SK-N-SH treated with all-trans-retinoic acid at 6 μM for 48 hours (cell line): ENCODE measurements at regions not wholly inside any gene's neighbourhood (a gene's known extent, or its start where the extent isn't known, plus 50 kb on each side); places are given as distances from the start of the nearest gene placed in this dataset.

Experiments
- ATAC-seq: fragments of 200-7000 bp; cut with Tn5 transposase; 3 replicates; pipeline ENCODE4 v1.9.1; 2020; ENCODE audit warnings: mild to moderate bottlenecking, moderate library complexity
- ARNTL ChIP-seq: fragments of 450-650 bp; formaldehyde crosslinking; IDR thresholded peaks from 2 replicates; pipeline ENCODE4 v1.5.0; 2020; ENCODE audit warnings: low read depth, mild to moderate bottlenecking, moderate library complexity, borderline replicate concordance
- BACH2 ChIP-seq: fragments of 250-450 bp; sonication (Bioruptor Pico); IDR thresholded peaks from 2 replicates; pipeline ENCODE4 v1.9.0; 2021; ENCODE audit warnings: mild to moderate bottlenecking, borderline replicate concordance
- CREB5 ChIP-seq: fragments of 250-450 bp; sonication (Bioruptor Pico); IDR thresholded peaks from 2 replicates; pipeline ENCODE4 v1.5.1; 2020; ENCODE audit warnings: low read depth, mild to moderate bottlenecking, moderate library complexity
- CSDC2 ChIP-seq: fragments of 250-450 bp; sonication (Bioruptor Pico); IDR thresholded peaks from 2 replicates; pipeline ENCODE4 v1.5.0; 2020; ENCODE audit warnings: mild to moderate bottlenecking, moderate library complexity
- CSRNP3 ChIP-seq: fragments of 250-450 bp; sonication (Bioruptor Pico); IDR thresholded peaks from 2 replicates; pipeline ENCODE4 v1.5.1; 2021; ENCODE audit warnings: mild to moderate bottlenecking, moderate library complexity
- ESRRG ChIP-seq: fragments of 250-450 bp; sonication (Bioruptor Pico); IDR thresholded peaks from 2 replicates; pipeline ENCODE4 v1.6.1; 2021; ENCODE audit warnings: mild to moderate bottlenecking
- GLIS3 ChIP-seq: fragments of 250-450 bp; sonication (Bioruptor Pico); IDR thresholded peaks from 2 replicates; pipeline ENCODE4 v1.5.0; 2020; ENCODE audit warnings: mild to moderate bottlenecking, moderate library complexity
- OSR1 ChIP-seq: fragments of 250-450 bp; sonication (Bioruptor Pico); IDR thresholded peaks from 2 replicates; pipeline ENCODE4 v1.8.0; 2022; ENCODE audit warnings: moderate library complexity, mild to moderate bottlenecking, inconsistent platforms
- PATZ1 ChIP-seq: fragments of 250-450 bp; sonication (Bioruptor Pico); IDR thresholded peaks from 2 replicates; pipeline ENCODE4 v1.8.0; 2020; ENCODE audit warnings: mild to moderate bottlenecking, moderate library complexity, borderline replicate concordance
- POU6F1 ChIP-seq: fragments of 250-450 bp; sonication (Bioruptor Pico); IDR thresholded peaks from 2 replicates; pipeline ENCODE4 v1.8.0; 2021; ENCODE audit warnings: low read depth, mild to moderate bottlenecking, moderate library complexity, borderline replicate concordance
- PPARA ChIP-seq: fragments of 250-450 bp; sonication (Bioruptor Pico); IDR thresholded peaks from 2 replicates; pipeline ENCODE4 v1.5.0; 2020; ENCODE audit warnings: mild to moderate bottlenecking, borderline replicate concordance
- RARB ChIP-seq: fragments of 250-450 bp; sonication (Bioruptor Pico); IDR thresholded peaks from 2 replicates; pipeline ENCODE4 v1.8.0; 2021; ENCODE audit warnings: mild to moderate bottlenecking, moderate library complexity
- SNAI2 ChIP-seq: fragments of 250-450 bp; sonication (Bioruptor Pico); IDR thresholded peaks from 2 replicates; pipeline ENCODE4 v1.5.0; 2020; ENCODE audit warnings: mild to moderate bottlenecking, moderate library complexity
- TCF4 ChIP-seq: fragments of 250-450 bp; sonication (Bioruptor Pico); IDR thresholded peaks from 2 replicates; pipeline ENCODE4 v1.8.0; 2021; ENCODE audit warnings: mild to moderate bottlenecking, moderate library complexity, borderline replicate concordance
- TOX ChIP-seq: fragments of 250-450 bp; sonication (Bioruptor Pico); IDR thresholded peaks from 2 replicates; pipeline ENCODE4 v1.8.0; 2021; ENCODE audit warnings: mild to moderate bottlenecking, moderate library complexity, borderline replicate concordance
- TSHZ2 ChIP-seq: fragments of 250-450 bp; sonication (Bioruptor Pico); IDR thresholded peaks from 2 replicates; pipeline ENCODE4 v1.5.0; 2020; ENCODE audit warnings: mild to moderate bottlenecking, moderate library complexity
- ZFP3 ChIP-seq: fragments of 250-450 bp; sonication (Bioruptor Pico); IDR thresholded peaks from 2 replicates; pipeline ENCODE4 v1.5.0; 2020; ENCODE audit warnings: mild to moderate bottlenecking, moderate library complexity
- ZFP30 ChIP-seq: fragments of 450-650 bp; formaldehyde crosslinking; IDR thresholded peaks from 2 replicates; pipeline ENCODE4 v1.5.0; 2022; ENCODE audit warnings: mild to moderate bottlenecking, moderate library complexity
- ZNF565 ChIP-seq: fragments of 450-650 bp; formaldehyde crosslinking; conservative IDR thresholded peaks from 2 replicates; pipeline ENCODE4 v1.5.0; 2020; ENCODE audit warnings: low read depth, mild to moderate bottlenecking, moderate library complexity
- ZNF8 ChIP-seq: fragments of 450-650 bp; formaldehyde crosslinking; IDR thresholded peaks from 2 replicates; pipeline ENCODE4 v1.5.0; 2020; ENCODE audit warnings: mild to moderate bottlenecking, moderate library complexity

GRCh38 chr5:2921651-2922050, 170.2 kb upstream of the IRX2 start:
- ATAC-seq, result no peak
- TF ChIP-seq ZNF565 (CRISPR knock-in tag) (no peak), BACH2 (CRISPR knock-in tag) (no peak), GLIS3 (CRISPR knock-in tag) (no peak), OSR1 (CRISPR knock-in tag) (no peak), POU6F1 (no peak), SNAI2 (CRISPR knock-in tag) (no peak), ZFP30 (CRISPR knock-in tag) (no peak)

GRCh38 chr5:2921176-2921575, 169.7 kb upstream of the IRX2 start:
- no peak for TF ChIP-seq TSHZ2 (CRISPR knock-in tag)
- no peak for TF ChIP-seq CSDC2
- no peak for TF ChIP-seq TOX
- no peak for TF ChIP-seq GLIS3 (CRISPR knock-in tag)
- TF ChIP-seq TCF4 (CRISPR knock-in tag), result no peak
- no peak for TF ChIP-seq POU6F1
- TF ChIP-seq PPARA (CRISPR knock-in tag), result no peak
- no peak for TF ChIP-seq BACH2 (CRISPR knock-in tag)
- TF ChIP-seq SNAI2 (CRISPR knock-in tag), result no peak
- TF ChIP-seq ESRRG (CRISPR knock-in tag), result no peak
- TF ChIP-seq ARNTL (CRISPR knock-in tag), result no peak
- no peak for TF ChIP-seq CSRNP3 (CRISPR knock-in tag)
- no peak for TF ChIP-seq PATZ1
- TF ChIP-seq RARB (CRISPR knock-in tag), result no peak
- TF ChIP-seq ZNF8 (CRISPR knock-in tag), result no peak
- TF ChIP-seq CREB5 (CRISPR knock-in tag), result no peak
- no peak for ATAC-seq

GRCh38 chr5:2920312-2920711, 168.8 kb upstream of the IRX2 start:
- ATAC-seq, result no peak
- TF ChIP-seq ARNTL (CRISPR knock-in tag) (no peak), CREB5 (CRISPR knock-in tag) (no peak), GLIS3 (CRISPR knock-in tag) (no peak), POU6F1 (no peak), TCF4 (CRISPR knock-in tag) (no peak), ZFP3 (CRISPR knock-in tag) (no peak), BACH2 (CRISPR knock-in tag) (no peak), ZNF8 (CRISPR knock-in tag) (no peak), TOX (no peak), TSHZ2 (CRISPR knock-in tag) (no peak)
